Loucy (cell line): ENCODE measurements at regions not wholly inside any gene's neighbourhood (a gene's known extent, or its start where the extent isn't known, plus 50 kb on each side); places are given as distances from the start of the nearest gene placed in this dataset.

Experiments used
- H2AFZ ChIP-seq: fragments of 200-600 bp; sonication (generic); 2 replicates; pipeline ENCODE4 v1.6.0; 2016; ENCODE audit warnings: antibody characterized with exemption, mild to moderate bottlenecking, low read length, moderate library complexity
- H3F3A ChIP-seq: fragments of 200-600 bp; 2 replicates; pipeline ENCODE4 v1.6.0; 2016; ENCODE audit warnings: antibody characterized with exemption, low read depth, mild to moderate bottlenecking
- H3K27me3 ChIP-seq: fragments of 200-600 bp; sonication (generic); 2 replicates; pipeline ENCODE4 v1.6.1; 2014; ENCODE audit warnings: low read length, mild to moderate bottlenecking; ENCODE audit not compliant: insufficient read depth, poor library complexity, severe bottlenecking
- H3K36me3 ChIP-seq: fragments of 200-600 bp; sonication (generic); 2 replicates; pipeline ENCODE4 v1.6.1; 2016; ENCODE audit warnings: low read length; ENCODE audit not compliant: insufficient read depth
- H3K4me1 ChIP-seq: fragments of 200-600 bp; sonication (generic); 2 replicates; pipeline ENCODE4 v1.5.1; 2014; ENCODE audit warnings: low read length, mild to moderate bottlenecking; ENCODE audit not compliant: insufficient read depth, poor library complexity, severe bottlenecking
- H3K4me2 ChIP-seq: fragments of 200-600 bp; sonication (generic); 2 replicates; pipeline ENCODE4 v1.6.0; 2014; ENCODE audit warnings: antibody characterized with exemption, low read length, low read depth, mild to moderate bottlenecking; ENCODE audit not compliant: poor library complexity, severe bottlenecking
- H3K4me3 ChIP-seq: fragments of 200-600 bp; sonication (generic); 2 replicates; pipeline ENCODE4 v1.5.1; 2014; ENCODE audit warnings: low read length, mild to moderate bottlenecking, mixed read lengths; ENCODE audit not compliant: poor library complexity, severe bottlenecking
- H3K79me2 ChIP-seq: fragments of 200-600 bp; sonication (generic); 2 replicates; pipeline ENCODE4 v1.6.1; 2014; ENCODE audit warnings: low read length; ENCODE audit not compliant: insufficient read depth
- H3K9ac ChIP-seq: fragments of 200-600 bp; sonication (generic); 2 replicates; pipeline ENCODE4 v1.6.0; 2014; ENCODE audit warnings: mild to moderate bottlenecking, low read depth, low read length, moderate library complexity; ENCODE audit not compliant: poor library complexity, severe bottlenecking
- H3K9me2 ChIP-seq: fragments of 200-600 bp; sonication (generic); replicated peaks from 2 replicates; pipeline ENCODE4 v1.6.1; 2016; ENCODE audit warnings: low read depth, low read length, mixed read lengths
- H3K9me3 ChIP-seq: fragments of 200-600 bp; sonication (generic); 2 replicates; pipeline ENCODE4 v1.6.1; 2014; ENCODE audit warnings: mild to moderate bottlenecking, antibody characterized with exemption, low read length, low read depth; ENCODE audit not compliant: insufficient read depth
- H4K20me1 ChIP-seq: fragments of 200-600 bp; sonication (generic); 2 replicates; pipeline ENCODE4 v1.6.0; 2014; ENCODE audit warnings: antibody characterized with exemption, low read length, mild to moderate bottlenecking; ENCODE audit not compliant: insufficient read depth, poor library complexity, severe bottlenecking
- CTCF ChIP-seq: fragments of 200-600 bp; sonication (generic); conservative IDR thresholded peaks from 2 replicates; pipeline ENCODE4 v1.5.1; 2014; ENCODE audit warnings: mild to moderate bottlenecking, antibody characterized with exemption, low read length
- EZH2phosphoT487 ChIP-seq: fragments of 200-600 bp; IDR thresholded peaks from 2 replicates; pipeline ENCODE4 v1.6.1; 2018; ENCODE audit warnings: antibody characterized with exemption, mild to moderate bottlenecking, moderate library complexity, borderline replicate concordance

GRCh38 chr14:62062645-62063044 is 300.4 kb downstream of the SNAPC1 start:
- Histone ChIP-seq H4K20me1 (no peaks in the 10 kb centered on the region), H3K4me1 (no peaks in the 10 kb centered on the region), H3K9me3 (no peaks in the 10 kb centered on the region), H3K79me2 (no peaks in the 10 kb centered on the region), H3K36me3 (no peaks in the 10 kb centered on the region), H3K4me2 (no peak overlapping the region), H3K9ac (no peak overlapping the region), H3F3A (no peaks in the 10 kb centered on the region), H3K4me3 (no peak overlapping the region), H3K27me3 (no peaks in the 10 kb centered on the region), H2AFZ (no peak overlapping the region), H3K9me2 (no peaks in the 10 kb centered on the region)
- TF ChIP-seq EZH2phosphoT487 (no peak), CTCF (no peak)

- no peak overlapping the region for H2AFZ ChIP-seq
- H3K9me2 ChIP-seq: no peaks in the 10 kb centered on the region
- H4K20me1 ChIP-seq: no peaks in the 10 kb centered on the region
- no peaks in the 10 kb centered on the region for H3K4me1 ChIP-seq
- H3K4me3 ChIP-seq: no peak overlapping the region
- H3K9ac ChIP-seq: no peak overlapping the region
- no peaks in the 10 kb centered on the region for H3K27me3 ChIP-seq
- H3K9me3 ChIP-seq: no peaks in the 10 kb centered on the region
- no peaks in the 10 kb centered on the region for H3K36me3 ChIP-seq
- TF ChIP-seq EZH2phosphoT487 (no peak), CTCF (no peak)
- H3K79me2 ChIP-seq: no peaks in the 10 kb centered on the region
- no peaks in the 10 kb centered on the region for H3F3A ChIP-seq
- no peak overlapping the region for H3K4me2 ChIP-seq
Observed at GRCh38 chr14:62064751-62065323, 302.6 kb downstream of the SNAPC1 start.

- Histone ChIP-seq H2AFZ (no peak overlapping the region), H3K4me1 (no peaks in the 10 kb centered on the region), H3K4me2 (no peak overlapping the region), H3K79me2 (no peaks in the 10 kb centered on the region), H3K27me3 (no peaks in the 10 kb centered on the region), H4K20me1 (no peaks in the 10 kb centered on the region), H3K9me3 (no peaks in the 10 kb centered on the region), H3K9me2 (no peaks in the 10 kb centered on the region), H3K4me3 (no peak overlapping the region), H3K9ac (no peak overlapping the region), H3K36me3 (no peaks in the 10 kb centered on the region), H3F3A (no peaks in the 10 kb centered on the region)
- TF ChIP-seq CTCF (no peak), EZH2phosphoT487 (no peak)
Observed at GRCh38 chr14:62066304-62066703, 304.1 kb downstream of the SNAPC1 start.
